HTR-8/SVneo (cell line): ENCODE measurements at regions not wholly inside any gene's neighbourhood (a gene's known extent, or its start where the extent isn't known, plus 50 kb on each side); places are given as distances from the start of the nearest gene placed in this dataset.
"Not testable (repeated sequence)": the region's sequence is repeated elsewhere in the genome, so short reads cannot be mapped to it uniquely, and the experiment has no call there.

Experiments used
- DNase-seq: peaks from one replicate; pipeline ENCODE4 v3.0.0; 2011; ENCODE audit warnings: low spot score, mixed read lengths; ENCODE audit not compliant: insufficient read length
- FAIRE-seq: peaks from 2 replicates; lab custom pipeline; 2011; peaks lifted over from hg19 to GRCh38; lab: Jason Lieb, UNC

GRCh38 chr12:105613887-105614286, 283.4 kb downstream of the C12orf75 start:
- FAIRE-seq (no peak), DNase-seq (no peak)

- FAIRE-seq = no peak
These were observed 286.6 kb downstream of the C12orf75 start for GRCh38 chr12:105616971-105617540.

GRCh38 chr12:105622220-105622619, 291.7 kb downstream of the C12orf75 start:
- FAIRE-seq (no peak), DNase-seq (no peak)

More at GRCh38 chr12:105616971-105617540, 286.6 kb downstream of the C12orf75 start:
- peak; percentile 51 for DNase-seq

- FAIRE-seq (no peak), DNase-seq (no peak)
These were observed 292.6 kb downstream of the C12orf75 start for GRCh38 chr12:105622846-105623736.

GRCh38 chr12:105626653-105627052, 296.2 kb downstream of the C12orf75 start:
- no peak for DNase-seq
- FAIRE-seq = no peak

- no peak for DNase-seq
- no peak for FAIRE-seq
These were observed 307.0 kb downstream of the C12orf75 start for GRCh38 chr12:105637470-105637869.

- peak; percentile 19 for DNase-seq
- no peak for FAIRE-seq
These were observed 310.3 kb downstream of the C12orf75 start for GRCh38 chr12:105640761-105641160.

GRCh38 chr12:105641749-105642148, 311.3 kb downstream of the C12orf75 start:
- FAIRE-seq (no peak), DNase-seq (no peak)

GRCh38 chr12:105644770-105645169, 314.3 kb downstream of the C12orf75 start:
- FAIRE-seq (no peak), DNase-seq (no peak)

- DNase-seq (no peak), FAIRE-seq (no peak)
These were observed 324.1 kb downstream of the C12orf75 start for GRCh38 chr12:105654606-105655005.

- no peak for FAIRE-seq
- DNase-seq = no peak
These were observed 327.9 kb downstream of the C12orf75 start for GRCh38 chr12:105658389-105658788.

GRCh38 chr12:105659355-105660075, 329.0 kb downstream of the C12orf75 start:
- no peak for FAIRE-seq
- no peak for DNase-seq

- not testable (repeated sequence) for DNase-seq, FAIRE-seq
These were observed 334.3 kb downstream of the C12orf75 start for GRCh38 chr12:105664765-105665164.

GRCh38 chr12:105665366-105665765, 334.9 kb downstream of the C12orf75 start:
- FAIRE-seq (no peak), DNase-seq (no peak)

- FAIRE-seq (no peak), DNase-seq (no peak)
These were observed 337.7 kb downstream of the C12orf75 start for GRCh38 chr12:105667973-105668743.

- FAIRE-seq (no peak), DNase-seq (no peak)
These were observed 340.2 kb downstream of the C12orf75 start for GRCh38 chr12:105670672-105671071.

- no peak for DNase-seq
- no peak for FAIRE-seq
These were observed 341.2 kb downstream of the C12orf75 start for GRCh38 chr12:105671720-105672119.

GRCh38 chr12:105672121-105672975, 341.9 kb downstream of the C12orf75 start:
- no peak for FAIRE-seq
- DNase-seq = no peak
